IPS DF 4.7 (cell line): ENCODE measurements at regions not wholly inside any gene's neighbourhood (a gene's known extent, or its start where the extent isn't known, plus 50 kb on each side); places are given as distances from the start of the nearest gene placed in this dataset.
"Not testable (repeated sequence)": the region's sequence is repeated elsewhere in the genome, so short reads cannot be mapped to it uniquely, and the experiment has no call there.

ENCODE experiments used
- DNase-seq: peaks from one replicate; pipeline ENCODE4 v3.0.0-alpha.2; 2013; ENCODE audit warnings: low spot score; ENCODE audit errors: extremely low read depth

DNA sequence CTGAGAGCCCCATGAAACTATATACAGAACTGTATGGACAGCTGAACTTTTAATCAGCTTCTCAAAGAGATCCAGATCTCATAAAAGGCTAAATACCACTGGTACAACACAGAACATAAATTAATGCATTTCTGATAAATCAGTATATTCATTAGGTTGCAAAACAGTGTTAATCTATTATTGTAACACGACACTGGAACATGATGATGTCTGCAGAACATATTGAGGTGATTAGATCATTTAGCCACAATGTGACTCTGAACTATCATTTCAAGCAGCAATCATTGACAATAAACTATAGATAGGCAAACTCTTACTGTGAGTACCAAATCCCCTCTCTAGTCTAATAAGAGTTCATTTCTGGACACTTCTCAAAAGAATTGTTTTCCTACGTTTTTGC is 50.3 kb downstream of the GASK1B start:
- no peak for DNase-seq

DNA sequence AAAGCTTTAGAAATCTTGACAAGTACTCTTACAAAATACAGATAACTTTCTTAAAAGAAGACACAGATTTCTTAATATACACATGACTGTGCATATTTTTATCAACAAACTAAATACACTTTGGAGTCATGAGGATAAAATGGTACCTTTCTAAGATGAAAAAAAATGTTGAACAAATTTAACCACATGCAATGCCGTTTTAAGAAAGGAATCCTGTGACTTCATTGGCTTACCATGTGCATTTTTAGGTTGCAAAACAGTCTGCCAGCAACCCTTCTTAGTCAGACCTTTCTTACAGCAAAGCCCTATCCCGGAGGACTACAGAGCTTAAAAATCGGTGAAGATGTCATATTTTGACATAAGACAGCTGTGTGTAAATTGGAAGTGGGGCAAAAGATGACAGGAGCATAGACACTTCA is 51.7 kb downstream of the GASK1B start:
- no peak for DNase-seq

DNA sequence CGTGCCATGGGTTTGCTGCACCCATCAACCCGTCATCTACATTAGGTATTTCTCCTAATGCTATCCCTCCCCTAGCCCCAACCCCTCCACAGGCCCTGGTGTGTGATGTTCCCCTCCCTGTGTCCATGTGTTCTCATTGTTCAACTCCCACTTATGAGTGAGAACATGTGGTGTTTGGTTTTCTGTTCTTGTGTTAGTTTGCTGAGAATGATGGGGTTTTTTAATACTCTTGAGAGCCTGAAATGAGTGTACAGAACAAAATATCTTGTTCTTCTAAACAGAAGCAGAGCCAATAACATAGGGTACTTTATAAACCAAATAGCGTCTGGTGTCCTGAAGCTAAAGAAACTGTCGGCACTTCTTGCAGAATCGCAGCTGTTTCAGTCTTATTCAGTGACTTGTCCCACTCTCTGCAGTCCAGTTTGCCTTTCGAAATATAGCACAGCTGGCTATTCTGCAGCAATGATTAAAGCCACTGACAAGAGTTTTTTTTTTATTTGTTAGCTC is 52.1 kb downstream of the GASK1B start:
- not testable (repeated sequence) for DNase-seq

DNA sequence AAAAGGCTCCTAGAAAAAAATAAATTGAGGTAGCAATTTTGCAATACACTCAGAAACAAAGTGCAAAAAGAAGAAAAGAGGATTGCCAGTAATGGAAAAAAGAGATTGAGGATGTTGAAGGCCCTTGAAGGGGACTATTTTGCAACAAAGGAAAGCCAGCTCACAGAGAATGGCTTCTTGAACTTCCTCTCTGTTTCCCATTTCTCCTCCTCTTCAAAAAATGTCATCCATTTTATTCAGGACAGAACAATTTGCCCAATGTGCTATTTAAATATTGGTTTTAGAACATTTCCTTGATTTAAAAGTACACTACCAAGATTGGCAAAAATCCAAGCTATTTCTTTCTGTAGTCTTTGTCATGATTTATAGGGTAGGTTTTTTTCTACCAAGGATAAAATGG is 60.2 kb downstream of the GASK1B start:
- no peak for DNase-seq

DNA sequence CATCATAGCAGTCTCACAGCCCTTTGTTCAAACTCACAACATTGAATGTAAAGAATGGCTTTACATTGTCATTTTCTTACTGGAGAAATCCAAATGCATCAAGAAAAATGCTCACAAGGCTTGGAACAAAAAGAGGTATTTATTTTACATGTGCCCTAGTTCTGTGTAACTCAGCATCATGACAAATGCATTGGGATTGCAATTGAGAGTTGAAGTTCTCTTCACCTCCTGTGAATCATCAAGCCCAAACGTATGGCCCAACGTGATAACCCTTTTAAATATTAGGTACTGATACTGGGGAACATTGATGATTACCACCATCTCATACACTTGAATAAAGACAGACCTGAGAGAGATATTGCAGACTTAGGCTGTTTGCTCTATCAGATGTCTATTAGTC is 61.6 kb downstream of the GASK1B start:
- DNase-seq = no peak

DNA sequence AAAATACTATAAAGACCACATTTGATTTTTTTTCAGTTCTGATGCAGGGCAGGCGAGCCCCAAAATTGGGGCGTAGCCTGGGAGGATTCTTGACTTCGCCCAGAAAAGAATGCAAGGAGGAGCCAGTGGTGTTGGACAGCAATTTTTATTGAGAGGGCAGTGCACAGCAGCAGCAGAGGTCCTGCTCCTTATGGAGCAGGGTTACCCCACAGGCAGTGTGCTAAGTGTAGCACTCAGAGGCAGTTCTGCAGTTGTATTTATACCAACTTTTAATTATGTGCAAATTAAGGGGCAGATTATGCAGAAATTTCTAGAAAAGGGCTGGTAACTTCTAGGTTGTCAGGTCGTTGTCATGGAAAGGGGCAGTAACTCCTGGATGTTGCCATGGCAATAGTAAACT is 69.9 kb downstream of the GASK1B start:
- DNase-seq = no peak

DNA sequence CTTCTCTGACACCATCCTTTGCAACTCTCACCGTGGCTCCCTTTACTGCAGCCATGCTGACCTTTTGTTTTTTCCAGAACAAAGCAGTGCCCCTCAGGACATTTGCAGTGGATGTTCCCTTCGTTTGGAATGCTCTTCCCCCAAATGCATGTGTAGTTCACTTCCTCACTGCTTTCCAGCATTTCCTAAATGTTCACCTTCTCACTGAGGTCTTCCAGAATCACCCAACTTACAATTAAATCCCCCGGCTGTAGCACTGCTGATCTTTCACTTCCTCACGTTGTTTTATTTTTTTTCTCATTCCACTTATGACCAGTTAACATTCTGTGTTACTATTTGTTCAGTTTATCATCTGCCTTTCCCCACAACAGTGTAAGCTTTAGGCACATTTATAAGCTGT is 73.1 kb downstream of the GASK1B start:
- no peak for DNase-seq

DNA sequence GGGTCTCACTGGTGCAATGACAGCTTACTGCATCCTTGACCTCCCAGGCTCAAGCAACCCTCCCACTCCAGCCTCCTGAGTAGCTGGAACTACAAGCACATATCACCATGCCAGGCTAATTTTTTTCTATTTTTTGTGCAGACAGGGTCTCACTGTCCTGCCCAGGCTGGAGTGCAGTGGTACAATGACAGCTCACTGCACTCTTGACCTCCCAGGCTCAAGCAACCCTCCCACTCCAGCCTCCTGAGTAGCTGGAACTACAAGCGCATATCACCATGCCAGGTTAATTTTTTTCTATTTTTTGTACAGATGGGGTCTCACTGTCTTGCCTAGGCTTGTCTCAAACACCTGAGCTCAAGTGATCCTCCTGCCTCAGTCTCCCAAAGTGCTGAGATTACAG is 74.0 kb downstream of the GASK1B start:
- no peak for DNase-seq

DNA sequence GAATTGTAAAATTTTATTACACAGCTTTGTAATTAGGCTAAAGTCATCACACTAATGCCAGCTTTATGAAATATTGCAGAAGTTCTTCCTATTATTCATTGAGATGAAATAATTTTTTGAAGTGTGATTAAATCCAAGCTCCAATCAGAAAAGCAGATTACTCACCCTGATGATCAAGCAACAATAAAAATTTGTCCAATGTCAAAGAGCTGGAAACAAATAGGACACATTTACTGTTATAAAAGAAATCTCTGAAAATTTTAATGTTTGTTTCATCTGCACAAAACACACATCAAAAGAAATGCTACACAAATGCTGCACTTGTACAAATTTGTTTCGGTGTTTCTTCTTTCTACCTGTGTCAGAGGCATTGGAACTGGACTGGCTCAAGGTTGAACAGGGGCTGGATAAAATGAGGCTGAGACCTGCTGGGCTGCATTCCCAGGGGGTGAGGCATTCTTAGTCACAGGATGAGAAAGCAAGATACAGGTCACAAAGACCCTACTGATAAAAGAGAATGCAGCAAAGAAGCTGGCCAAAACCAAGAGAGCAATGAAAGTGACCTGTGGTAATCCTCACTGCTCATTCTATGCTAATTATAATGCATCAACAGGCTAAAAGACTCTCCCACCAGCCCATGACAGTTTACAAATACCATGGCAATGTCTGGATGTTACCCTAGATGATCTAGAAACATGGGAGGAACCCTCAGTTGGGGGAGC is 78.3 kb downstream of the GASK1B start:
- DNase-seq = no peak

DNA sequence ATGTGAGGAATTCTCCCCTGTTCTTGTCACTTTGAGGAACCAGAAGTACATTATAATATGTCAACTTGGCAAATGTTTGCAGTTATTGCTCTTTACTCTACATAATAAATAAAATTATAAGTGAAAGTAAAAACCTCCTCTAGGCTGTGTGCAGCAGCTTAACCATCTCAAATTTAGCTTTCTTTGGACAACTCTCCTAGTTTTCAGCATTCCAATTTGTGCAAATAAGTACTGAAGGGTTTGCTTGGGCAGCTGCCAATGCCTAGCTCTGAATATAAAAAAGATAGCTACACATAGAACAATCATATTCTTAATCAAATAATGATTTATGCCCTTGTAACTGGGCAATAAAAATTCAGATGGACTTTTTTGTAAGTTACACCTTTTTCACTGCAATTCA is 82.5 kb downstream of the GASK1B start:
- no peak for DNase-seq

DNA sequence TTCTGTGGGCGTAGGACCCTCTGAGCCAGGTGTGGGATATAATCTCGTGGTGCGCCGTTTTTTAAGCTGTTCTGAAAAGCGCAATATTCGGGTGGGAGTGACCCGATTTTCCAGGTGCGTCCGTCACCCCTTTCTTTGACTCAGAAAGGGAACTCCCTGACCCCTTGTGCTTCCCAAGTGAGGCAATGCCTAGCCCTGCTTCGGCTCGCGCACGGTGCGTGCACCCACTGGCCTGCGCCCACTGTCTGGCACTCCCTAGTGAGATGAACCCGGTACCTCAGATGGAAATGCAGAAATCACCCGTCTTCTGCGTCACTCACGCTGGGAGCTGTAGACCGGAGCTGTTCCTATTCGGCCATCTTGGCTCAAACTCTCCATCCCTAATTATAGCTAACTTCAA is 82.9 kb downstream of the GASK1B start:
- DNase-seq = not testable (repeated sequence)

DNA sequence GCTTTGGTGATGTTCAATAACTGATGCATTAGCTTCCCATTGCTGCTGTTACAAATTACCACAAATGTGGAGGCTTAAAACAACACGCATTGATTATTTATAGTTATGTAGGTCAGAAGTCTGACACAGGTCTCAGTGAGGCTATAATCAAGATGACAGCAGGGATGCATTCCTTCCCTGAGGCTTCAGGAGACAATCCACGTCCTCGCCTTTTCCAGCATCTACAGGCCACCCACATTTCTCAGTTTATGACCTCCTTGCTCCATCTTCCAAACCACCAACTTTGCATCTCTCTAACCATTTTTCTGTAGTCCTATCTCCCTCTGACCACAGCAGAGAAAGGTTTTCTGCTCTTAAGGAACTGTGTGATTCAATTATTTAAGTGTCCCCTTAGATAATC is 92.5 kb downstream of the GASK1B start:
- no peak for DNase-seq

DNA sequence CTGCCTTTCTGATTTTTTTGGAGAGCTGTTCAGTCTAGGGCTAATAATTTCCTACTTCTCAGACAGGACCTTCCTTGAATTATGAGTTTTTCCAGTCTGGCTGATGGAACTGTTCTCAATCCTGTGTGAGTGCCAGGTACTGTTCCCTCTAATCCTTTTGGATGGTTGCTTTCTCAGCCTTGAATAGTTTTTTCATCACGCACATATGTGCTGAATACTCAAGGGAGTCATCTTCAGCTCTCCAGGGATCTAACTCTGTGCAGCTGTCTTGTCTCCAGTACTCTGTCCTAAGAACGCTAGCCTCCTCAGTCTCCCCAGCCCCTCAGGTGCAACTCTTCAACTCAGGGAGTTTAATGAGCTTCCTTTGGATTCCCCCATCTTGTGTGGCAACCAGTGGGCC is 93.2 kb downstream of the GASK1B start:
- DNase-seq = no peak

DNA sequence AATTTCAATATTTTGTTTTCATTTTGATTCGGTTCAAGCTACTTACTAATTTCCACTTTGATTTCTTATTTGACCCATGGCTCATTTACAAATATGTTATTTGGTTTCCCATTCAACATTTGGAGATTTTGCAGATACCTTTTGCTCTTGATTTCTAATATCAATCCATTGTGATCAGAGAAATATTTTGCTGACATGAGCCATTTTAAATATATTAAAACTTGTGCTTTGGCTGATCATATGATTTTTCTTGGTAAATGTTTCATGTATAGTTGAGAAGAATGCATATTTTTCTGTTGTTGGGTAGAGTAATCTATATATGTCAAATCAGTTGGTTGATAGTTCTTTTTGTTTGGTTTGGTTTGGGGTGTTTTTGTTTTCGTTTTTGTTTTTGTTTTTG is 95.0 kb downstream of the GASK1B start:
- DNase-seq = no peak

DNA sequence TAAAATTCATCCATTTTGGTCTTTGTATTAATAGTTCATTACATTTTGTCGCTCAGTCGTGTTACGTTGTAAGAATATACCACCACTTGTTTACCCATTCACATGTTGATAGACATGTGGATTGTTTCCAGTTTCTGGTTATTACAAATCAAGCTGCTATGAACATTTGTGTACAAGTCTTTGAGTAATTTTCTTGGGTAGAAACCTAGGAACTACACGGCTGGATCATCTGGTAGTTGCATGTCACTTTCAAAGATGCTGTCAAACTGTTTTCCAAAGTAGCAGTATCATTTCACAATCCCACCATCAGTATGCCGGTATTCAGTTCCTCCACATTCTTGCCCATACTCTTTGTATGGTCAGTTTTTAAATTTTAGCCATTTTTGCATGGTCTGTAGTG is 98.0 kb downstream of the GASK1B start:
- DNase-seq = no peak

DNA sequence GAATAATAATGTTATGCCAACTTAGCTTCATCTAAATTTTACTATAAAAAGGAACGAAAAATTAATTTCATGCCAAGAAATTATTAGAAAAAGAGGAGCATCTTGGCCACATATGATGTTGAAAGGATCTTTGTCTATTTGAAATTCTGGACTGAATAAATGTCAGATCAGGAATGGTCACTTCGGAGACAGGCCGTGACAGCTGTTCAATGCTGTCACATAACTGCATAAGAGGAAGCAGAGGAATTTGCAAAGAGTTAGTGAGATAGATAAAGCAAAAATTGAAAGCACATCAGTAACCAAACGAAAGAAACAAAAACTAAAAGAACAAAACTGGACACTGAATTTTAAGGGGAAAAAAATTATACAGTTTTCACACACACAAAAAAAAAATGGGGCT is 100.9 kb downstream of the GASK1B start:
- no peak for DNase-seq

DNA sequence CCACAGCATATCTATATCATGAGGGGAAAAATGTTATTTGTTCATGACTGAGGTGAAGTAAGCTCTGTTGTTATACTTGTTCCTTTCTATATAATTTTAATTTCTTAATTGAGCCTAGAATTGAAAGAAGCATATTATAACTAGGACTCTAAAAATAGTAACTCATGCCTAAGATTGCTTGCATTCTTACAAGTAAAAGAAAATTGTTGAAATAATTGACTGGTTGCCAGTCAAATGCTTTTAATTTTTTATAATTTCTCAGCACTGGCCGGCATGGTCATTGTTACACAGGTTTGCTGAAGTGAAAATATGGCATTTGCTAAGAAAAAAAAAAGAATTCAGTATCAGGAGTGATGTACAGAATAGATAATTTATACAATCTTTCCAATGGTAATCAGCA is 104.8 kb downstream of the GASK1B start:
- DNase-seq = no peak

DNA sequence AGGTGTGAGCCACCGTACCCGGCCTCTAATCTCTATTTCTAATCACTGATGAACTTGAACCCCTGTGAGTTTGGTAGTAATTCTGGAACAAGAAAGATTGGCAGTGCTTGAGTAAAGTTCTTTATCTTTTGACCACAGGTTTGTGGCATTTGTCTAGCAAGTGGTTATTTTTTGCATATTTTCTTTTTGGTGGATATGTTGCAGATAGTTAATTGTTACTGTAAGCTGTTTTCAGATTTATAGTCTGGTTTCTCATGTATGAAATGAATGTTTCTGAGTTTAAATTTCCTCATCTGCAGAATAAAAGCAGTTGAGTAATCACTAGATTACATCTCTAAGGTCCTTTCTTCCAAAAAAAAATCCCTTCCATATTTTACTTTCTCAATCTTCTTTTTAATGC is 105.2 kb downstream of the GASK1B start:
- no peak for DNase-seq

DNA sequence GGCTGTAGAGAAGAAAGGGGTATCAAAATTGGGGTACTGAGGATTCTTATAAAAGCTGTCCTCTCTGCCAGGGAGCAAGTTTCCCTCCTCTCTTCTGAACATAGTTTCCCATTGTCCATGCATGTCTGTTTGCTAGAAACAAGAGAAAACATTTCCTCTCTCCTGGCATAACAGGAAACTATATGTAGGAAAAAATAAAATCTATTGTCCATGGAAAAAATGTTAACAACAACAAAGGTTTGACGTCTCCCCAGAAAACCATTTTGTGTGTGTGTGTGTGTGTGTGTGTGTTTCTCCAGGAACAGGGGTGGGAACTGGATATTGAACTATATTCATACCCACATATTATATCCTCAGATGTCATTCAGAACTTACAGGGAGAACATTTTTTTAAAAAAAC is 107.2 kb downstream of the GASK1B start:
- no peak for DNase-seq

DNA sequence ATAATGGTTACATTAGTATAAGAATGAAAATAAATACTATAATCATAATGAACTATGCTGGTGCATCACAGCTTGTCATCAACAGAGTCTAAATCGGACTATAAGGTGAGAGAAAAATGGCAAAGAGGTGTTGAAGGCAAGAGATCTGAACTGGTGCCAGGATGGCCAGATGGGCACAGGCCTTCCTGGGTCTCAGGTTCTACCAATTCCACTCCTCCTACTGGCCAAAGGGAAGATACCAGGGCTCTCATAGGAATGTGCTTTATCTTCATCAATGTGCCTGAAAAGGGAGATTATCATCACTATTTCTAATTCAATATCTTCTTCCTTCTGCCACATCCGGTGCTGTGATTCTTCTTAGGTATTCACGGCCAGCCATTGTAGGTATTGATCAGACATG is 107.6 kb downstream of the GASK1B start:
- no peak for DNase-seq

DNA sequence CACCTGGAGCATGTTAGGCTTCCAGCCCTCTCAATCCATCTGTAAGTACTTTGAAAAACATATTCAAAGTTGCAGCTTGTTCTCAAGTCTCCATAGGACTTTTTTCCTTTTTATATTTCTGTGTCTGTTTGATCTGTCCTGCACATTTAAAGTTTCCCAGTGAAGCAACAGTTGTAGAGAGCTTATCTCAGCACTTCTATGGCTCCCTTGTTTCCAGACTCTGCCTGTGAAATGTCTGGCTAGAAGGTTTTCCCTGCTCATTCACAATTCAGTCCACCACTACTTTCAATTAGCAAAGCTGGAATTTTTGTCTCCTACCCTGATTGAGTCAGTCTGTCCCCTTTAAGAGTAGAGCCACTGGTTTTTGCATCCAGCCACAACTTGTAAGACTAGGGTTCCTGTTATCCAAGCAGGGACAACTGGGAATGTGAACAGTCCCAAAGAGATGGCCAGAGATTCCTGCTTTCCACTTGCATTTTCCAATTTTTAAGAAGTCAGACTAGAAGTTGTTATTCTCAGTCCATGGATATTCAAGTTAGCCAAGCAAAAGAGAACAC is 116.1 kb downstream of the GASK1B start:
- DNase-seq = no peak

DNA sequence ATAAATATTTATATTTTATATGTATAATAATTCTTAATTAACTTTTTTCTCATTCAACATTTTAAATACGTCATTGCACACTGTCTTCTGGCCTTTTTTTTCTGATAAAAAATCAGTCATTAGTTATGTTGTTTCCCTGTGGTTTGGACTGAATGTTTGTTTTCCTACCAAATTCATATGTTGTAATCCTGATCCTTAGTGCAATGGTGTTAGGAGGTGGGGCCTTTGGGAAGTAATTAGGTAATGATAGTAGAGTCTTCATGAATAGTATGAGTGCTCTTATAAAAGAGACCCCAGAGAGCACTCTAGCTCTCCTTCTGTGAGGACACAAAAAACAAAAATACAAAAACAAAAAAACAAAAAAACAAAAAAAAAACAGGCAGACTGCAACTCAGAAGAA is 117.2 kb downstream of the GASK1B start:
- DNase-seq = no peak

DNA sequence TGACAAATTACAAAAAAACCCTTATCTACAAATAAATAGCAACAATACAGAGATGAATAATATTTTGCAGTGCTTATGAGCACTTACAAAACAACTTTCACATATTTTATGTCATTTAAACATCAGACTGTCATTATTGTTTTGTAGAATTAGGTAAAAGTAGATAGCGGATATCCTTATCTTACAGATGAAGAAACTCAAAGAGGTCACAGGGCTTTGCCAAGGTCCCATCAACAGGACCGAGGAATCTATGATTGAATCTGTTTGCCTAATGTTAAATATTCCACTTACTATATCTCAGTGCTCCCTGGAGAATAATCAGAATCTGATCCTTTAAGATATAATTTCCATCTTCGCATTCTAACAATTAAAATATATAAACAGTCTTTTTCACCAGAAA is 119.0 kb downstream of the GASK1B start:
- no peak for DNase-seq
